ENCODE measurements at regions not wholly inside any gene's neighbourhood (a gene's known extent, or its start where the extent isn't known, plus 50 kb on each side); places are given as distances from the start of the nearest gene placed in this dataset.

DNA sequence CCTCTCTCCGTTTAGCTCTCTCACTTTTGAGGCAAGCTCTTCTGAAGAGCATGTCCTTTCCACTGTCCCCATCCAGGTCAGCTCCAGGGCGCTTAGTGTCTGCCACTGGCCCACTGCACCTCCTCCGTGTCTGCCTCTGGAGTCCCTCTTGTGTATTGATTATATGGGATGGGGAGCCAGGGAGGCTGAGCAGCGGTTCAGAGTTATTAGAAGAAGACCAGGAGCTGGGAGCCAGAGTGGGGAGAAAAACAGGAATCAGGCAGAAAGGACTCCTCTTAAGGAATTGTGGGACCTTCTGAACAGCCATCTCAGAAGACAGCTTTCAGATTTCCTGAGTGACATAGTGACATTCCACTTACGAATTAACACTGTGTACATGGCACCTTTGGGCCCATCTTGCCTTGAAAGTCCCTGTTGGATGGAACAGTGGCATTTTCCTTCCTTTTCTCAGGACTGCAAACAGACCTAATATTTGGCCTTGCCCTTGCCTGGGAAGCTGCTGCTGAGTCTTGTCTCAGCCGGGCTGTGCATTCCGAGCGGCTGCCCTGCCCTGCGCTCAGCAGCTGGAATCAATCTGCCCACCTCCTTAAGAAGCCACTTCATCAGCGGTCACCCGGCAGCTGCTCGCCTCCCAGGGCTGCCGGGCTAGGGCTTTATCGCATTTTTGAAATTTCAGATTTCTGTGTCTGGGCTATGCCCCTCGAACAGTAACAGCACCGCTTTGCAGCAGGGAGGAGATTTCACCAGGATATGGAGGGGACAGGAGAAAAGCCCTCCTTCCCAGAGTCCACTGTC, 81.1 kb upstream of the PRKG1 start:
- ATAC-seq (ENCODE audit: low FRiP score) = peak; percentile 2
- Histone ChIP-seq H3K27ac (ENCODE audit: low read depth in 1 of 2, low read length in 2 of 2) (peak overlapping the region; percentile 34 to 98), H3K9me3 (ENCODE audit: control insufficient read depth, low read length) (no peaks in the 10 kb centered on the region), H3K36me3 (ENCODE audit: control insufficient read depth in 1 of 2, insufficient read depth in 2 of 2, low read length in 1 of 2) (no peaks in the 10 kb centered on the region), H3K4me1 (ENCODE audit: control insufficient read depth in 1 of 2, insufficient read depth in 2 of 2, low read length in 2 of 2) (peaks cover 0 to 1% of the 10 kb centered on the region in 2 donors), H3K4me3 (ENCODE audit: low read length in 2 of 2) (peak overlapping the region; percentile 94 to 99), H3K27me3 (ENCODE audit: control insufficient read depth in 1 of 2, insufficient read depth in 2 of 2, low read length in 1 of 2) (no peaks in the 10 kb centered on the region)
- 6% methylated on average over 16 of the region's 16 CpGs for WGBS, 2 donors
- DNase-seq = peak in 1 of 2 donors; percentile 53
- intact Hi-C loops (cut with DNase I) = loop anchor here in 1 of 2 donors (5.0 kb wide), 2 partner anchors 714 to 1224 kb away; no protein-coding TSS in a partner anchor

DNA sequence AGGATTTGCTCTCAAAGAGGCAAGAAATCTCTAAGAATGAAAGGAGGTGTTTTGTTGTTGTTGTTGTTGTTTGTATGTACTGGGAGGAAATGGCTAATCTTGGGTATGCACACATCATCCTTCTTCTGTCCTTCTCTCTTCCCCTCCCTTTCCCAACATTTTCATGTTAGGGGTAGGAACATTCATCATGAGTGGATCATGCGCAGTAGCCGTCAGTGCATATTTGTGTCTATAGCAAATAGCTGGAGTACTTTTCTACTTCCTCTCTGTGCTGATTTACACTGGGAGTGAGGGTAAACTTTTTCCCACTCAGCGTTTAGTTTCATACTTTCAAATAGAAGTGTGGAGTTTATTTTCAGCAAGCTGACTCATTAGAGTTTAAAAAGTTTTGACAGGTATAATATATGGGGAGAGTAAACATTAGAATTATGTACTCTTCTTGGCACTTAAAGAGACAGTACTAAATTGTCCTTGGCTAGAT, 80.5 kb upstream of the PRKG1 start:
- peak in 1 of 2 donors; percentile 72 for DNase-seq
- H3K36me3 ChIP-seq (ENCODE audit: control insufficient read depth in 1 of 2, insufficient read depth in 2 of 2, low read length in 1 of 2) = no peaks in the 10 kb centered on the region
- peak; percentile 45 for ATAC-seq (ENCODE audit: low FRiP score)
- peak overlapping the region; percentile 94 to 99 for H3K4me3 ChIP-seq (ENCODE audit: low read length in 2 of 2)
- peaks cover 0 to 1% of the 10 kb centered on the region in 2 donors for H3K4me1 ChIP-seq (ENCODE audit: control insufficient read depth in 1 of 2, insufficient read depth in 2 of 2, low read length in 2 of 2)
- WGBS, 2 donors = 0 to 1% methylated on average over 3 of the region's 3 CpGs
- no peaks in the 10 kb centered on the region for H3K27me3 ChIP-seq (ENCODE audit: control insufficient read depth in 1 of 2, insufficient read depth in 2 of 2, low read length in 1 of 2)
- no peaks in the 10 kb centered on the region for H3K9me3 ChIP-seq (ENCODE audit: control insufficient read depth, low read length)
- intact Hi-C loops (cut with DNase I) = loop anchor here in 1 of 2 donors (5.0 kb wide), 2 partner anchors 713 to 1223 kb away; no protein-coding TSS in a partner anchor
- peak overlapping the region; percentile 34 to 98 for H3K27ac ChIP-seq (ENCODE audit: low read depth in 1 of 2, low read length in 2 of 2)

DNA sequence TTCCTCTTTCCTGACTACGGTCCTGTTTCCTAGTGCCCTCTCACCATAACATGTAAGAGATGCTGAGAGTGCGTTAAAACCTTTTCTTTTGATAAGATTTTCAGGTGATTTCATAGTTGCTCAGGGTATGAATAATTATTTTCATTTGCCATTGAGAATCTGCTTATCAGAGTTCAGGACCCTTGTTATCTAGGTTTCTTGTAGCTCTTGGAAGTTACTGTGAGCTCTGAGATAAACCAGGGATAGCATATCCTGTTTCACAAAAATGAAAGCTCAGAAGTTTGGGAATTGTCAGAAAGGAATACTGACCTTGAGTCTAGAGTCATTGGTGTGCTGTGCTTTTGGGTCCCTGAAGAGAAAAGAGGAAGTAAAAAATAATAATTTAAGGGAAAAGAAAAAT, 76.8 kb upstream of the PRKG1 start:
- no peaks in the 10 kb centered on the region for H3K36me3 ChIP-seq (ENCODE audit: control insufficient read depth in 1 of 2, insufficient read depth in 2 of 2, low read length in 1 of 2)
- H3K9me3 ChIP-seq (ENCODE audit: control insufficient read depth, low read length) = no peaks in the 10 kb centered on the region
- 6 to 9% methylated on average over 2 of the region's 2 CpGs for WGBS, 2 donors
- intact Hi-C loops (cut with DNase I) = no loop called here
- no peak for ATAC-seq (ENCODE audit: low FRiP score)
- peak overlapping the region in 1 of 2 donors; percentile 76 for H3K27ac ChIP-seq (ENCODE audit: low read depth in 1 of 2, low read length in 2 of 2)
- no peaks in the 10 kb centered on the region for H3K27me3 ChIP-seq (ENCODE audit: control insufficient read depth in 1 of 2, insufficient read depth in 2 of 2, low read length in 1 of 2)
- peak overlapping the region; percentile 26 to 69 for H3K4me3 ChIP-seq (ENCODE audit: low read length in 2 of 2)
- H3K4me1 ChIP-seq (ENCODE audit: control insufficient read depth in 1 of 2, insufficient read depth in 2 of 2, low read length in 2 of 2) = peaks cover 2 to 4% of the 10 kb centered on the region in 2 donors
- no peak for DNase-seq

DNA sequence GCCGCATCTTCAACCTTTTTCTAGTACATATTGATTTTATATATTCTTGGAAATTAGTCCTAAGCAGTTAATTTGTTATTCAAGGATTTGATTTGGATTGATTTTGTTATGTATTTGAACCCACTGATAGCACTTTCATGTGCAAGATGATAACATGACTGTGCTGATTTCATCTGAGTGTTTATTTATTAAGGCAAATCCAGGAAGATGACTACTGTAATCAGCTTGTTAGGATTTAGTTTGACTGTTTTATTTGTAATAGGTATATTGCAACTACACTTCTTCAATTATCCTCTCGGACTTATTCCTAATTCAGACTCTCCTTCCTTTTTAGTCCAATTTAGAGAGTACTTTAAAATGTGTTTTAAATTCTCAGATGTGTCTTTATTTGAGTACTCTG, 75.1 kb upstream of the PRKG1 start:
- H3K27ac ChIP-seq (ENCODE audit: low read depth in 1 of 2, low read length in 2 of 2) = peak overlapping the region in 1 of 2 donors; percentile 67
- 62 to 69% methylated on average over 2 of the region's 2 CpGs for WGBS, 2 donors
- ATAC-seq (ENCODE audit: low FRiP score) (no peak), DNase-seq (no peak)
- H3K4me1 ChIP-seq (ENCODE audit: control insufficient read depth in 1 of 2, insufficient read depth in 2 of 2, low read length in 2 of 2) = peaks cover 4 to 5% of the 10 kb centered on the region in 2 donors
- no peaks in the 10 kb centered on the region for H3K36me3 ChIP-seq (ENCODE audit: control insufficient read depth in 1 of 2, insufficient read depth in 2 of 2, low read length in 1 of 2)
- no peaks in the 10 kb centered on the region for H3K9me3 ChIP-seq (ENCODE audit: control insufficient read depth, low read length)
- no peaks in the 10 kb centered on the region for H3K27me3 ChIP-seq (ENCODE audit: control insufficient read depth in 1 of 2, insufficient read depth in 2 of 2, low read length in 1 of 2)
- no peak overlapping the region for H3K4me3 ChIP-seq (ENCODE audit: low read length in 2 of 2)
- intact Hi-C loops (cut with DNase I) = no loop called here

DNA sequence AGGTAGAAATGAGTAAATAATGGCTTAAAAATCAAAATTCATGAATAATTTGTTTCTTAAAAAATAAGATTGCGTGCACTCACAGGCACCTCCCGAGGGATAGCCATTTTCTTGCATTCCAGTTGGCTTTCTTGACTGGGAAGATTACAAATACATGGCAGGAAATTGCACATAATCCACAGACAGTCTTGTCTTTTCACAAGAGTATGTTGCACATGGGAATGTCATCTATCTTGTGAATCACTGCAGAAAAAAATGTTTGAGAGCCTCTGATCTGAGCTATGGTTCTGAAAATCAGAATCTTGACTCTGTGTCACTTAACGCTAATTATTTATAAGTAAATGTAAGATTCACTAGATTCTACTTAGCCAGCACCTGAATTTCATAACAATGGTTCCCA, 74.1 kb upstream of the PRKG1 start:
- Histone ChIP-seq H3K27me3 (ENCODE audit: control insufficient read depth in 1 of 2, insufficient read depth in 2 of 2, low read length in 1 of 2) (no peaks in the 10 kb centered on the region), H3K9me3 (ENCODE audit: control insufficient read depth, low read length) (no peaks in the 10 kb centered on the region), H3K36me3 (ENCODE audit: control insufficient read depth in 1 of 2, insufficient read depth in 2 of 2, low read length in 1 of 2) (no peaks in the 10 kb centered on the region), H3K27ac (ENCODE audit: low read depth in 1 of 2, low read length in 2 of 2) (peak overlapping the region in 1 of 2 donors; percentile 67), H3K4me3 (ENCODE audit: low read length in 2 of 2) (no peak overlapping the region), H3K4me1 (ENCODE audit: control insufficient read depth in 1 of 2, insufficient read depth in 2 of 2, low read length in 2 of 2) (peaks cover 4 to 5% of the 10 kb centered on the region in 2 donors)
- no peak for ATAC-seq (ENCODE audit: low FRiP score)
- no peak for DNase-seq
- intact Hi-C loops (cut with DNase I) = loop anchor here (5.0 to 10.0 kb wide), 3 partner anchors 77 to 1212 kb away; no protein-coding TSS in a partner anchor
- WGBS, 2 donors = 88% methylated on average over 3 of the region's 3 CpGs

DNA sequence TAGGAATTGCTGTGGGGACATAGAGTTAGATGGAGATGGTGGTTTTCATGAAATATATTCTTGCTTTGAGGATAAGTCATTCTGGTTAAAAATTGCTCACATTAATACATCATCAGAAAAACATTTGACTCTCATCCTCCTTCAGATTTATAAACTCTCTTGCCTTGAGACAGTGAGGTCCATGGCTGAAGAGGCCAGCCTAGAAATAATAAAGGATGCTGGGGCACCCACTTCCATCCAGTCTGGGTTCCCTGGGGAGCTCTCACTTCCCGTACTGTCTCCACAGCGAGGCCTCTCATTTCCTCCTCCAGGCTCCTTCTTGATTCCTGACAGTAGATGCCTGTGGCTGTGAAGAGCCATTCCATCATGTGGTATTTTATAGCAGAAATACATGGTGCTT, 73.3 kb upstream of the PRKG1 start:
- no peaks in the 10 kb centered on the region for H3K36me3 ChIP-seq (ENCODE audit: control insufficient read depth in 1 of 2, insufficient read depth in 2 of 2, low read length in 1 of 2)
- no peak overlapping the region for H3K4me3 ChIP-seq (ENCODE audit: low read length in 2 of 2)
- intact Hi-C loops (cut with DNase I) = loop anchor here (5.0 to 10.0 kb wide), 3 partner anchors 76 to 1211 kb away; no protein-coding TSS in a partner anchor
- ATAC-seq (ENCODE audit: low FRiP score) = no peak
- no peaks in the 10 kb centered on the region for H3K27me3 ChIP-seq (ENCODE audit: control insufficient read depth in 1 of 2, insufficient read depth in 2 of 2, low read length in 1 of 2)
- H3K4me1 ChIP-seq (ENCODE audit: control insufficient read depth in 1 of 2, insufficient read depth in 2 of 2, low read length in 2 of 2) = peaks cover 4 to 7% of the 10 kb centered on the region in 2 donors
- H3K9me3 ChIP-seq (ENCODE audit: control insufficient read depth, low read length) = no peaks in the 10 kb centered on the region
- H3K27ac ChIP-seq (ENCODE audit: low read depth in 1 of 2, low read length in 2 of 2) = peak overlapping the region; percentile 67 to 86
- DNase-seq = no peak
- WGBS, 2 donors = 10 to 11% methylated on average over 2 of the region's 2 CpGs

DNA sequence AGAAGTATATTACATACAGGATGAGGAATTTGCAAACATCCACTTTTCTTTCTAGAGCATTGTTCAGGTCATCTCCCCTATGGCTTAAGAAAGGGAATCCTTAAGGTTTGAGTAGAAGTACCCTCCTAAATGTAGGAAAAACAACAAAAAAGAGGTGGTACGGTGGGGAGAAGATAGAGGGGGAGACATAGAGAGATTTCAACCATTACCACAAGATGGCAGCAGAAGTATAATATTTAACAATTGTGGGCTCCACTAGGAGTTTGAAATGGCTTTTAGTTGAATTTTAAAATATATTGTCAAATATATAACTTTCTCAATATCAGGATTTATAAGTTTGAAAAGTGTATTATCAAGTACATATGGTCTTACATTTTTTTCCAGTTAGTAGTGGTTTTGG, 72.7 kb upstream of the PRKG1 start:
- peak; percentile 62 for ATAC-seq (ENCODE audit: low FRiP score)
- intact Hi-C loops (cut with DNase I) = loop anchor here (5.0 to 10.0 kb wide), 3 partner anchors 76 to 1211 kb away; no protein-coding TSS in a partner anchor
- WGBS, 2 donors = 0 to 1% methylated on average over 1 of the region's 1 CpG
- no peaks in the 10 kb centered on the region for H3K9me3 ChIP-seq (ENCODE audit: control insufficient read depth, low read length)
- no peak overlapping the region for H3K4me3 ChIP-seq (ENCODE audit: low read length in 2 of 2)
- no peak for DNase-seq
- H3K27me3 ChIP-seq (ENCODE audit: control insufficient read depth in 1 of 2, insufficient read depth in 2 of 2, low read length in 1 of 2) = no peaks in the 10 kb centered on the region
- H3K36me3 ChIP-seq (ENCODE audit: control insufficient read depth in 1 of 2, insufficient read depth in 2 of 2, low read length in 1 of 2) = no peaks in the 10 kb centered on the region
- peaks cover 4 to 7% of the 10 kb centered on the region in 2 donors for H3K4me1 ChIP-seq (ENCODE audit: control insufficient read depth in 1 of 2, insufficient read depth in 2 of 2, low read length in 2 of 2)
- peak overlapping the region in 1 of 2 donors; percentile 67 for H3K27ac ChIP-seq (ENCODE audit: low read depth in 1 of 2, low read length in 2 of 2)

DNA sequence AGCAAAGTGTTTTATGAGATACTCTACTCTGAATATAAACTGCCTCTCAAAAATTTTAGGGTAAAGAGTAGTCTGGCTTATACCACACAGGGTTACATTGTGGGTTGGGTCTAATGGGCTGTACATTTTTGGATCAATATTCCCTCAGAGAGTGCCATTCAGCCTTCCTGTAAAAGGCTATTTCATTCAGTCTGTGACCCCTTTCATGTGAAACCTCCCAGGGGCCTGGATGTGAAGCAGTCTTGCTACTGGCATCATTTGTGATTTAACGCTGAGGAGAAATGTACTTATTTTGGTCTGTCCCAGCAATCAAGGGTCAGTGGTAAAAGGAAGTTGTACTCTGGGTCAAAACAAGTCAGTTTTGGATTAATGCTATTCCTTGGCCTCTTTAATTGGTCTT, 71.8 kb upstream of the PRKG1 start:
- Histone ChIP-seq H3K4me1 (ENCODE audit: control insufficient read depth in 1 of 2, insufficient read depth in 2 of 2, low read length in 2 of 2) (peaks cover 4 to 6% of the 10 kb centered on the region in 2 donors), H3K27ac (ENCODE audit: low read depth in 1 of 2, low read length in 2 of 2) (peak overlapping the region; percentile 71 to 96), H3K27me3 (ENCODE audit: control insufficient read depth in 1 of 2, insufficient read depth in 2 of 2, low read length in 1 of 2) (no peaks in the 10 kb centered on the region), H3K4me3 (ENCODE audit: low read length in 2 of 2) (no peak overlapping the region), H3K9me3 (ENCODE audit: control insufficient read depth, low read length) (no peaks in the 10 kb centered on the region), H3K36me3 (ENCODE audit: control insufficient read depth in 1 of 2, insufficient read depth in 2 of 2, low read length in 1 of 2) (no peaks in the 10 kb centered on the region)
- no peak for DNase-seq
- ATAC-seq (ENCODE audit: low FRiP score) = no peak
- WGBS, 2 donors = 3 to 4% methylated on average over 1 of the region's 1 CpG
- intact Hi-C loops (cut with DNase I) = loop anchor here (5.0 to 10.0 kb wide), 3 partner anchors 75 to 1210 kb away; no protein-coding TSS in a partner anchor
